COLO668 (cell line): ENCODE measurements at regions not wholly inside any gene's neighbourhood (a gene's known extent, or its start where the extent isn't known, plus 50 kb on each side); places are given as distances from the start of the nearest gene placed in this dataset.
A peak's percentile ranks its signal among the peaks of the same experiment; 100 is the strongest.
"Not testable (repeated sequence)": the region's sequence is repeated elsewhere in the genome, so short reads cannot be mapped to it uniquely, and the experiment has no call there.

Source experiments
- DNase-seq: peaks from one replicate; lab custom pipeline; 2025; ENCODE audit not compliant: unreplicated experiment; lab: John Stamatoyannopoulos, UW

GRCh38 chr3:147471741-147472140 lies 62.6 kb downstream of the ZIC1 start:
- DNase-seq = no peak

- DNase-seq = no peak
Observed at GRCh38 chr3:147472846-147473245, 63.7 kb downstream of the ZIC1 start.

- no peak for DNase-seq
Observed at GRCh38 chr3:147483145-147483544, 74.0 kb downstream of the ZIC1 start.

GRCh38 chr3:147483578-147483977 lies 74.4 kb downstream of the ZIC1 start:
- no peak for DNase-seq

- no peak for DNase-seq
Observed at GRCh38 chr3:147493065-147493464, 83.9 kb downstream of the ZIC1 start.

- DNase-seq = peak; percentile 26
Observed at GRCh38 chr3:147493666-147494065, 84.5 kb downstream of the ZIC1 start.

GRCh38 chr3:147497286-147497685 lies 88.1 kb downstream of the ZIC1 start:
- DNase-seq = no peak

GRCh38 chr3:147507638-147508286 lies 98.6 kb downstream of the ZIC1 start:
- no peak for DNase-seq

- DNase-seq = no peak
Observed at GRCh38 chr3:147509448-147509847, 100.3 kb downstream of the ZIC1 start.

GRCh38 chr3:147513785-147514184 lies 104.6 kb downstream of the ZIC1 start:
- no peak for DNase-seq

GRCh38 chr3:147514366-147515160 lies 105.4 kb downstream of the ZIC1 start:
- DNase-seq = no peak

GRCh38 chr3:147518465-147518864 lies 109.3 kb downstream of the ZIC1 start:
- no peak for DNase-seq

- no peak for DNase-seq
Observed at GRCh38 chr3:147521646-147522045, 112.5 kb downstream of the ZIC1 start.

GRCh38 chr3:147522780-147523179 lies 113.6 kb downstream of the ZIC1 start:
- not testable (repeated sequence) for DNase-seq

- no peak for DNase-seq
Observed at GRCh38 chr3:147529551-147529950, 120.4 kb downstream of the ZIC1 start.

- no peak for DNase-seq
Observed at GRCh38 chr3:147538034-147538433, 128.9 kb downstream of the ZIC1 start.

GRCh38 chr3:147540921-147541320 lies 131.8 kb downstream of the ZIC1 start:
- DNase-seq = no peak

- no peak for DNase-seq
Observed at GRCh38 chr3:147544290-147544689, 135.1 kb downstream of the ZIC1 start.

- no peak for DNase-seq
Observed at GRCh38 chr3:147551491-147551890, 142.3 kb downstream of the ZIC1 start.

- no peak for DNase-seq
Observed at GRCh38 chr3:147554332-147554731, 145.2 kb downstream of the ZIC1 start.

GRCh38 chr3:147572970-147573340 lies 163.8 kb downstream of the ZIC1 start:
- DNase-seq = no peak

GRCh38 chr3:147574621-147575020 lies 165.5 kb downstream of the ZIC1 start:
- no peak for DNase-seq

GRCh38 chr3:147575391-147575790 lies 166.2 kb downstream of the ZIC1 start:
- DNase-seq = no peak
